Left cardiac atrium (tissue), 4 donors: ENCODE measurements at regions not wholly inside any gene's neighbourhood (a gene's known extent, or its start where the extent isn't known, plus 50 kb on each side); places are given as distances from the start of the nearest gene placed in this dataset.
"Not testable (repeated sequence)": the region's sequence is repeated elsewhere in the genome, so short reads cannot be mapped to it uniquely, and the experiment has no call there.

Experiments
- ATAC-seq, 2 donors: fragments of 200-7000 bp; cut with Tn5 transposase; one replicate each; pipeline ENCODE4 v1.9.1; 2020; ENCODE audit warnings: mild to moderate bottlenecking in 2 of 2, moderate library complexity in 2 of 2
- DNase-seq: peaks from one replicate; pipeline ENCODE4 v3.0.0-alpha.2; 2020
- intact Hi-C, 2 donors: fragments of 100-400 bp; cut with DNase I; formaldehyde crosslinking; loops; one replicate each; pipeline versions ENCODE4 v1.14.1 to v1.15.1; 2022 to 2023
- donor health status: DM: no; HTN: yes; CAD: no.
- donor health status: DM: no; HTN: yes; CAD: no; lungs with severe emphysema.
- donor health status: DM: yes; HTN: yes; CAD: no.
- donor health status: Dilated cardiomyopathy.

GRCh38 chr15:49706805-49707204, 86.0 kb downstream of the DTWD1 start:
- intact Hi-C loops: no loop called here

GRCh38 chr15:49707598-49707997, 86.8 kb downstream of the DTWD1 start:
- ATAC-seq (no peak), DNase-seq (no peak)
- intact Hi-C loops: no loop called here

More at GRCh38 chr15:49706805-49707204, 86.0 kb downstream of the DTWD1 start:
- ATAC-seq: peak in 1 of 2 donors; percentile 45
- no peak for DNase-seq

GRCh38 chr15:49709646-49710214, 88.9 kb downstream of the DTWD1 start:
- no peak for DNase-seq

GRCh38 chr15:49712162-49712561, 91.3 kb downstream of the DTWD1 start:
- intact Hi-C loops: no loop called here
- ATAC-seq (no peak), DNase-seq (no peak)

More at GRCh38 chr15:49709646-49710214, 88.9 kb downstream of the DTWD1 start:
- ATAC-seq: no peak
- intact Hi-C loops: no loop called here

GRCh38 chr15:49712846-49713450, 92.1 kb downstream of the DTWD1 start:
- ATAC-seq: no peak
- no peak for DNase-seq
- intact Hi-C loops: no loop called here

- ATAC-seq (no peak), DNase-seq (no peak)
- intact Hi-C loops: no loop called here
Measured at GRCh38 chr15:49715211-49715610, 94.4 kb downstream of the DTWD1 start.

- intact Hi-C loops: no loop called here
Measured at GRCh38 chr15:49715701-49716100, 94.9 kb downstream of the DTWD1 start.

GRCh38 chr15:49718234-49718633, 97.4 kb downstream of the DTWD1 start:
- ATAC-seq (peak; percentile 53 to 60), DNase-seq (no peak)
- intact Hi-C loops: no loop called here

More at GRCh38 chr15:49715701-49716100, 94.9 kb downstream of the DTWD1 start:
- DNase-seq (no peak), ATAC-seq (no peak)

- ATAC-seq (no peak), DNase-seq (no peak)
- intact Hi-C loops: no loop called here
Measured at GRCh38 chr15:49718846-49719245, 98.0 kb downstream of the DTWD1 start.

- ATAC-seq: peak in 1 of 2 donors; percentile 53
Measured at GRCh38 chr15:49720261-49720660, 99.4 kb downstream of the DTWD1 start.

GRCh38 chr15:49721091-49721490, 100.2 kb downstream of the DTWD1 start:
- DNase-seq (no peak), ATAC-seq (no peak)
- intact Hi-C loops: no loop called here

More at GRCh38 chr15:49720261-49720660, 99.4 kb downstream of the DTWD1 start:
- intact Hi-C loops: no loop called here
- no peak for DNase-seq

- no peak for ATAC-seq
Measured at GRCh38 chr15:49721621-49722020, 100.8 kb downstream of the DTWD1 start.

GRCh38 chr15:49723981-49724380, 103.1 kb downstream of the DTWD1 start:
- DNase-seq (no peak), ATAC-seq (no peak)
- intact Hi-C loops: no loop called here

More at GRCh38 chr15:49721621-49722020, 100.8 kb downstream of the DTWD1 start:
- no peak for DNase-seq
- intact Hi-C loops: no loop called here

- intact Hi-C loops: no loop called here
- ATAC-seq: no peak
Measured at GRCh38 chr15:49731187-49732099, 110.6 kb downstream of the DTWD1 start.

GRCh38 chr15:49732109-49732508, 111.3 kb downstream of the DTWD1 start:
- intact Hi-C loops, ATAC-seq, DNase-seq: not testable (repeated sequence)

More at GRCh38 chr15:49731187-49732099, 110.6 kb downstream of the DTWD1 start:
- DNase-seq: no peak

GRCh38 chr15:49734089-49734488, 113.2 kb downstream of the DTWD1 start:
- intact Hi-C loops, DNase-seq, ATAC-seq: not testable (repeated sequence)

GRCh38 chr15:49734831-49735508, 114.1 kb downstream of the DTWD1 start:
- ATAC-seq: no peak
- intact Hi-C loops: no loop called here
- no peak for DNase-seq

GRCh38 chr15:49737127-49737526, 116.3 kb downstream of the DTWD1 start:
- DNase-seq (no peak), ATAC-seq (no peak)
- intact Hi-C loops: no loop called here

- intact Hi-C loops: no loop called here
- ATAC-seq: no peak
- no peak for DNase-seq
Measured at GRCh38 chr15:49741712-49742111, 120.9 kb downstream of the DTWD1 start.
